ENCODE measurements at regions not wholly inside any gene's neighbourhood (a gene's known extent, or its start where the extent isn't known, plus 50 kb on each side); places are given as distances from the start of the nearest gene placed in this dataset.

GRCh38 chr16:13835935-13836730, 83.8 kb upstream of the ERCC4 start:
- TF ChIP-seq ZNF274 (IDR thresholded peaks at IDR 0.05; ENCODE audit: low read length) (no peak), ZNF274 (tag by site-specific recombination; IDR thresholded peaks at IDR 0.05; ENCODE audit: borderline replicate concordance) (no peak), REST (tag by site-specific recombination; IDR thresholded peaks at IDR 0.05) (no peak), ZBTB20 (tag by site-specific recombination; IDR thresholded peaks at IDR 0.05) (no peak), CTCF (tag by site-specific recombination; IDR thresholded peaks at IDR 0.05) (no peak), ZBTB1 (tag by site-specific recombination; IDR thresholded peaks at IDR 0.05) (no peak), ZNF10 (tag by site-specific recombination; IDR thresholded peaks at IDR 0.05) (no peak), ZNF280D (tag by site-specific recombination; IDR thresholded peaks at IDR 0.05) (no peak)
